Left ventricle myocardium superior (tissue), 1 donor: ENCODE measurements at regions not wholly inside any gene's neighbourhood (a gene's known extent, or its start where the extent isn't known, plus 50 kb on each side); places are given as distances from the start of the nearest gene placed in this dataset.
"Not testable (repeated sequence)": the region's sequence is repeated elsewhere in the genome, so short reads cannot be mapped to it uniquely, and the experiment has no call there.

Experiments used
- ATAC-seq: fragments of 200-7000 bp; cut with Tn5 transposase; one replicate; pipeline ENCODE4 v1.9.1; 2020; ENCODE audit warnings: mild to moderate bottlenecking, moderate library complexity
- DNase-seq: peaks from one replicate; pipeline ENCODE4 v3.0.0-alpha.2; 2020
- intact Hi-C: fragments of 100-400 bp; cut with micrococcal nuclease; formaldehyde crosslinking; loops from one replicate; pipeline ENCODE4 v1.11.0; 2022
- donor health status: DM: no; HTN: yes; CAD: no; lungs with severe emphysema.

GRCh38 chr3:74033806-74034205 lies 409.1 kb upstream of the PDZRN3 start:
- ATAC-seq (no peak), DNase-seq (no peak)
- intact Hi-C loops, result no loop called here

- intact Hi-C loops, result no loop called here
- DNase-seq, result no peak
- ATAC-seq, result no peak
These were observed 408.6 kb upstream of the PDZRN3 start for GRCh38 chr3:74033381-74033780.

GRCh38 chr3:74027121-74027520 lies 402.4 kb upstream of the PDZRN3 start:
- intact Hi-C loops, result no loop called here
- no peak for DNase-seq
- no peak for ATAC-seq

DNA sequence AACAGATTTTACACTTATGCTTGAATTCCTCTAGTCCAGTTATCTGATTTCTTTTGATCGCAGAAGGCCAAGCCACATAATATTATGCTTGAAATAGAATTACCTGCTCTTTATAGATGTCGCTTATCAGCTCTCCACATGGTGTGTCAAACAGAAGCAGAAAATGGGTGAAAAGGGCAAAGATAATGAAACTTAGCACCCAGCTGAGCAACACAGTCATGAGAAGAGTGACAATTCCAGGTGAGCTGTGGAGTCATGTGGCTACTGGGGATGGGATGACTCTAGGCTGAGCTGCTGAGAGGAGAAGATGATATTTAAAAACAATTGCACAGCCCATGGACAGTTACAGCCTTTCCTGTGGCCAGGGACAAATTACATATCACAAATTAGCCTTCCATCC lies 398.7 kb upstream of the PDZRN3 start:
- intact Hi-C loops, result no loop called here
- ATAC-seq (no peak), DNase-seq (no peak)

GRCh38 chr3:74021449-74021848 lies 396.7 kb upstream of the PDZRN3 start:
- no peak for DNase-seq
- intact Hi-C loops, result no loop called here
- ATAC-seq, result no peak

- intact Hi-C loops, result no loop called here
- ATAC-seq (no peak), DNase-seq (no peak)
These were observed 385.5 kb upstream of the PDZRN3 start for GRCh38 chr3:74009961-74010844.

DNA sequence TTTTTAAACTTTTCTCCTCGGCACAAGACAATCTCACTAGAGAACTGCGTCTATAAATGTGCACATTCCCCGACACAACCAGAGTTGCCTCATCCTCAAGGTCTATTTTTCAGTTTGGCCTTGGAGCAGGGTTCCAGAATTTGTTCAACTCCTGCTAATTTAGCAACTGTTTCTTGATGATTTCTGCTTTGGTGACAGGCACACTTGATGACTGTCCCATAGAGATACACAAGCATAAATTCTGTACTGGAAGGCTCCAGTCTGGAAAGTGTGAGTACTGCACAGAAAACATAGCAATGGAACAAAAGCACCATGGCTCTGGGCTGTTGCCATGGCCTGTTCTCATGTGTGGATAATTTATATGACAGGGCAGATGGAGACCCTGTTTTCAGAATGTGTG lies 379.6 kb upstream of the PDZRN3 start:
- peak; percentile 61 for ATAC-seq
- intact Hi-C loops, result no loop called here
- no peak for DNase-seq

GRCh38 chr3:74003734-74004133 lies 379.0 kb upstream of the PDZRN3 start:
- DNase-seq (no peak), ATAC-seq (peak; percentile 89)
- intact Hi-C loops, result no loop called here

DNA sequence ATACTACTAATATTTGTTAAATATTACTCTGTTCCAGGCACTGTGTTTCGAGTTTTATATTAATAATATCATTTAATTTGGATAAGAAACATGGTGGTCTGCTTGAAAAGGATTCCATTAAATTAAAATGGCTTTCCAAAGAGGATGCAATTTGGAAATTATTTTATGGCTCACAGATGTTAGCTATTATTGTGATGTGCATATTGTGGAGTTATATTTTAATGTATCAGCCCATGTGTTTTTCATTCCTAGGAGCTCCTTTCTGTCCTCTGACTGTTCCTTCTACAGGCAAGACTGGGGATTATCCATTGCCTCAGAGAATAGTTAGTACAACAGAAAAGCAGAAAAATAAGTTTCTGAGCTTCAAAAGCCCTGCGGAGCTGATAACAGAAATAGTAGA lies 376.7 kb upstream of the PDZRN3 start:
- intact Hi-C loops, result no loop called here
- DNase-seq (no peak), ATAC-seq (no peak)

- intact Hi-C loops, result no loop called here
- ATAC-seq (peak; percentile 24), DNase-seq (no peak)
These were observed 376.0 kb upstream of the PDZRN3 start for GRCh38 chr3:74000725-74001124.

DNA sequence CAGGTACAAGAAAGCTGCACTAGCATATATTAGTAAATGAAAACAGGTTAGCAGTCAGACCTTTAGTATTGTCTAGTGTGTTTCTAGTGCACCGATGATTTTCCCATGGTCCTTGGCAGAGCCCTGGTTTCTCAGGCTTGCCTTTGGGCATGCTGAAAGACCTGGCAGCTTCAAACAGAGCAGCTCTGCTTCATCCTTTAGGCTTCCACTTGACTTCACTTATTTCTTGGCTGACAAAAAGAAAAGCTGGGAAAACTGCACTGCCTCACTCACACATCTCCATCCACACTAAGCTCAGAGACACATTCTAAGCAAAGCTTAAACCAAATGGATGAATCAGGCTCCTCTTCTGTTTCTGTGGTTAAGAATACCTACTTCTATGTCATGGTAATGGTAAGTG lies 374.8 kb upstream of the PDZRN3 start:
- DNase-seq (no peak), ATAC-seq (no peak)
- intact Hi-C loops, result no loop called here

GRCh38 chr3:73990691-73991090 lies 365.9 kb upstream of the PDZRN3 start:
- DNase-seq, ATAC-seq, intact Hi-C loops: not testable (repeated sequence)

GRCh38 chr3:73966733-73967132 lies 342.0 kb upstream of the PDZRN3 start:
- DNase-seq (no peak), ATAC-seq (no peak)
- intact Hi-C loops, result no loop called here

GRCh38 chr3:73964818-73965217 lies 340.1 kb upstream of the PDZRN3 start:
- intact Hi-C loops, result no loop called here
- ATAC-seq (no peak), DNase-seq (no peak)

- ATAC-seq (no peak), DNase-seq (no peak)
- intact Hi-C loops, result no loop called here
These were observed 330.8 kb upstream of the PDZRN3 start for GRCh38 chr3:73955494-73956070.

DNA sequence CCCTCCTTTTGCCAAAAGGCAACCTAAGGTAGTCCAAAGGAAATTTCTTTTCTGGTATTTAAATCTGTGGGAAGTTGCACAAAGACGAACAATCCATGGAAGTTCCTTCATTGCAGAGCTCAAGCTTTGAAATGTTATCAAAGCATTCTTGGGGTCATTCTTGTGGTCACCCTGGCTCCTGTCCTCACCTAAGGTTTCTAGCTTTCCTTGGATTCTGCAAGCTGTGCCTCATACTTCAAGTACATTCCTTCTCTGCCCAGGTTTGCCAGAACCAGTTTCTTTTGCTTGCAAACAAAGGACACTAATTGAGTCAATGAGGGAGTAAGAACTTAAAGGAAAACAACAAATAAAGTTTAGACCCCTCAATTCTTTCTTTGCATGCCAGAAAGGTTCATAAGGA lies 329.8 kb upstream of the PDZRN3 start:
- ATAC-seq (no peak), DNase-seq (no peak)
- intact Hi-C loops, result no loop called here

DNA sequence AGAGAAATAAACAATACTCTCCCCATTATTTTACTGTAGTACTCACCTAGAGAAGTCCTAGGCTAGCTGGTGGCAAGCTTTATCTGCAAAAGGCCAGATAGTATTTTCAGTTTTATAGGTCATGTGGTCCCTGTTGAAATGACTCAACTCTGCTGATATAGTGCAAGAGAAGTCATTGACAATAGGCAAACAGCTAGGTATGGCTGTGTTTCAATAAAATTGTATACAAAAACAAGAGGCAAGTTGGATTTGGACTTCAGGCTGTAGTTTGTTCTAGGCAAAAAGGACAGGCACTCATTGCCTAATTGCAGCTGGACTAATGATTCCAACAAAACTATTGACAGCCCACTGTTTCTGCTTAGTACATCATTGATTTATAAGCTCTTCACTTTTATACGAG lies 328.0 kb upstream of the PDZRN3 start:
- no peak for ATAC-seq
- no peak for DNase-seq
- intact Hi-C loops, result no loop called here

GRCh38 chr3:73950865-73951558 lies 326.3 kb upstream of the PDZRN3 start:
- no peak for ATAC-seq
- intact Hi-C loops, result no loop called here
- no peak for DNase-seq

- ATAC-seq, result no peak
- no peak for DNase-seq
- intact Hi-C loops, result no loop called here
These were observed 320.8 kb upstream of the PDZRN3 start for GRCh38 chr3:73945541-73945940.

GRCh38 chr3:73939985-73940384 lies 315.2 kb upstream of the PDZRN3 start:
- intact Hi-C loops, result no loop called here
- DNase-seq, result no peak
- no peak for ATAC-seq
